ENCODE measurements at regions not wholly inside any gene's neighbourhood (a gene's known extent, or its start where the extent isn't known, plus 50 kb on each side); places are given as distances from the start of the nearest gene placed in this dataset.
"Not testable (repeated sequence)": the region's sequence is repeated elsewhere in the genome, so short reads cannot be mapped to it uniquely, and the experiment has no call there.

- no peak for DNase-seq (ENCODE audit: low read depth, low spot score)
Measured at GRCh38 chr18:11464129-11464528, 145.3 kb upstream of the SLC35G4 start.

GRCh38 chr18:11458447-11458846 lies 150.9 kb upstream of the SLC35G4 start:
- no peak for DNase-seq (ENCODE audit: low read depth, low spot score)

- not testable (repeated sequence) for DNase-seq (ENCODE audit: low read depth, low spot score)
Measured at GRCh38 chr18:11457853-11458252, 151.5 kb upstream of the SLC35G4 start.

- DNase-seq (ENCODE audit: low read depth, low spot score): no peak
Measured at GRCh38 chr18:11454040-11454439, 155.4 kb upstream of the SLC35G4 start.

GRCh38 chr18:11444169-11444568 lies 165.2 kb upstream of the SLC35G4 start:
- not testable (repeated sequence) for DNase-seq (ENCODE audit: low read depth, low spot score)

GRCh38 chr18:11437046-11437445 lies 172.3 kb upstream of the SLC35G4 start:
- no peak for DNase-seq (ENCODE audit: low read depth, low spot score)

GRCh38 chr18:11432360-11432811 lies 177.0 kb upstream of the SLC35G4 start:
- DNase-seq (ENCODE audit: low read depth, low spot score): no peak

GRCh38 chr18:11429876-11430275 lies 179.5 kb upstream of the SLC35G4 start:
- DNase-seq (ENCODE audit: low read depth, low spot score): no peak

- DNase-seq (ENCODE audit: low read depth, low spot score): no peak
Measured at GRCh38 chr18:11425211-11425610, 184.2 kb upstream of the SLC35G4 start.

- DNase-seq (ENCODE audit: low read depth, low spot score): no peak
Measured at GRCh38 chr18:11419338-11419737, 190.1 kb upstream of the SLC35G4 start.

- peak; percentile 17 for DNase-seq (ENCODE audit: low read depth, low spot score)
Measured at GRCh38 chr18:11412811-11413210, 196.6 kb upstream of the SLC35G4 start.

GRCh38 chr18:11411048-11411447 lies 198.3 kb upstream of the SLC35G4 start:
- no peak for DNase-seq (ENCODE audit: low read depth, low spot score)

GRCh38 chr18:11408555-11409065 lies 200.8 kb upstream of the SLC35G4 start:
- no peak for DNase-seq (ENCODE audit: low read depth, low spot score)

- DNase-seq (ENCODE audit: low read depth, low spot score): peak; percentile 17
Measured at GRCh38 chr18:11407940-11408339, 201.5 kb upstream of the SLC35G4 start.

- no peak for DNase-seq (ENCODE audit: low read depth, low spot score)
Measured at GRCh38 chr18:11405804-11406203, 203.6 kb upstream of the SLC35G4 start.

GRCh38 chr18:11400703-11401102 lies 208.7 kb upstream of the SLC35G4 start:
- DNase-seq (ENCODE audit: low read depth, low spot score): no peak

- DNase-seq (ENCODE audit: low read depth, low spot score): no peak
Measured at GRCh38 chr18:11398625-11399024, 210.8 kb upstream of the SLC35G4 start.

- no peak for DNase-seq (ENCODE audit: low read depth, low spot score)
Measured at GRCh38 chr18:11392980-11393885, 216.2 kb upstream of the SLC35G4 start.

GRCh38 chr18:11392292-11392691 lies 217.1 kb upstream of the SLC35G4 start:
- peak; percentile 72 for DNase-seq (ENCODE audit: low read depth, low spot score)

GRCh38 chr18:11391661-11392060 lies 217.7 kb upstream of the SLC35G4 start:
- DNase-seq (ENCODE audit: low read depth, low spot score): peak; percentile 35

GRCh38 chr18:11388755-11389680 lies 220.4 kb upstream of the SLC35G4 start:
- DNase-seq (ENCODE audit: low read depth, low spot score): no peak

- peak; percentile 54 for DNase-seq (ENCODE audit: low read depth, low spot score)
Measured at GRCh38 chr18:11387880-11388279, 221.5 kb upstream of the SLC35G4 start.

All from astrocyte of the hippocampus (primary cell).